NCI-H1417 (cell line): ENCODE measurements at regions not wholly inside any gene's neighbourhood (a gene's known extent, or its start where the extent isn't known, plus 50 kb on each side); places are given as distances from the start of the nearest gene placed in this dataset.

ENCODE experiments used
- DNase-seq, 3 experiments: peaks; one replicate each; lab custom pipeline; 2025; lab: John Stamatoyannopoulos, UW

DNA sequence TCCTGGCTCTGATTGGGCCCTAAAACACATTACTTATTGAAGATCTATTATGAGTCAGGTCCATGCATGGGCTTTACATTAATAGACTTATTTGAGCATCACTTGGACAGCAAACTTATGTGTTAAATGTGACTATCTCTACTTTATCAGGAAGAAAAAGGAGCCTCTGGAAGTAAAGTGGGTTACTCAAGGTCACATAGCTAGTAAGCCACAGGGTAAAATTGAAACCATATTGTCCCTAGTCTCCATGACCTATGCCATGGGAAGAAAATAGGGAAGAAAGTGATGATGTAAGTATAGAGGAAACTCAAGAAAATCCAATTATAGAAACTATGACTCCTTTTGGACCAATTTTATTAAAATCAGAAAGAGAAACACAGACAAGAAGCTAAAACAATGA, 555.3 kb downstream of the NUF2 start:
- no peak for DNase-seq

- DNase-seq = no peak
These were observed 563.8 kb downstream of the NUF2 start for GRCh38 chr1:163885510-163885909.

- no peak for DNase-seq
These were observed 574.2 kb downstream of the NUF2 start for GRCh38 chr1:163896001-163896400.

DNA sequence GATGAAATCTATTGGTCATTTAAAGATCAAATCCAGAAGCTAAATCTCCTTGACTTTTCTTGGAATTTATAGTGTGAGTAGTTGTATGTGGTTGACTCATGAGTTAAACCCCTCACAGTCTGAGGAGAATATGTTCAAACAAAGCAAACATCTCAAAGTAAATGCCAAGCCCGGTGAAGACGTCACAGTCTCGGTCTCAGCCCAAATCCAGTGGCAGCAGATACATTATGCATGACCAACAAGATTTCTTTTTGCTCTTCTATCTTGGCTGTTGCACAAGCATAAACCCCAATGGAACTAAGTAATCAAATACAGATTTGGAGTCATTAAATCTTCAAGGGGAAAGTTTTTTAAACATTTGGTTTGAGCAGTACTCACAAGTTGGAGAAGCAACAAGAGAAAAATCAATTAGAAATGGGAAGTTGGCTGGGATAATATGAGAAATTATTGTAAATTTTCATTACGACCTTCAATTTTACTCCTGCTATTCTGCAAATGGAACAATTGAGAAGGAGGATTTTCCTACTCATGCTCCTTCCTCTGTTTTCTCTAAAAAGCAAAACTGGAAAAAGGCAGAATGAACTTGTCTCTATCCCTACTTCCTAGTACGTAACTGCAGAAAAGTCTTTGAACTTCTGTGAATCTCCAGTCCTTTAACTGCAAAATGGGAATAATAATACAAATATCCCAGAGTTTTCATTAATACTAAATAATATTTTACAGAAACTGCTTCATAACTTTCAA, 575.8 kb downstream of the NUF2 start:
- DNase-seq = no peak

DNA sequence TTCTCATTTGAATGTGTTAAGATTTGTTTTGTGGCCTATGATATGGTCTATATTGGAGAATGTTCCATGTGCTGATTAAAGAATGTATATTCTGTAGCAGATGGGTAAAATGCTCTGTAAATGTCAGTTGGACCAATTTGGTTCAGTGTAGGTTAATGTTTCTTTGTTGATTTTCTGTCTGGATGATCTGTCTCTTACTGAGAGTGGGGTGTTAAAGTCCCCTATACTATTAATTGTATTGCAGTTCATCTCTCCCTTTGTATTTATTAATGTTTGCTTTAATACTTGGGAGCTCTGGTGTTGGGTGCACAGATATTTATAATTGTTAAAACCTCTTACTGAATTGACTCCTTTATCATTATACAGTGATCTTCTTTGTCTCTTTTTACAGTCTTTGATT, 584.5 kb downstream of the NUF2 start:
- no peak for DNase-seq

DNA sequence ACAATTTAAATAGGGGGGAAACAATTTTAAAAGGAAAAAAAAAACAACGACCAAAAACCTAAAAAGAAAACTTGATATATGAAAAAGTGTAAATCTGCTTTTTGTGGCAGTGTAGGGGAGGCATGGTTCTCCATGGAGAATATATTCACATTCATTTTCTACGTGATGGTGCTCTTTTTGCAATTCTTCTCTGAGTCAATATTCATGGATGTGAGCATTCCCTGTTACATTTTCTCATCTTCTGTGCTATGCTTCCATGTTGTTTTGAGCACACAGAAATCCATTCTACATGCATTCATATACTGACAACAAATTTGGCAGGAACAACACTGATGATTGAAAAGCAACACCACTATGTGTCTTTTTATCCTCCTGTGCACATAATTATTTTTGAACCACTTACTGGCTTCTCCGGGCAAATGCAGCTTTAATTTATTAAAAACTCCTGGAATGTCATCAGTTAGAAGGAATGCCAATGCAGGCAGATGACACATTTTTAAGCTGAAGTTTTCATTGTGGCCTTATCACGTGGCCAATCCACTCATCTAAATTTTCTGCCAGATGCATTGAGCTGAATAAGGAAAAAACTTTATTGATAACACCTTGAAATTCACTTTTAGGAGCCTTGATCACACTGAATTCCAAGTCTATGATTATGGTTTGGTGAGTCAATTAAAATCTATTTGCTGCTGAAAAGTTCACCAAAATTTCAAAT, 590.6 kb downstream of the NUF2 start:
- no peak for DNase-seq

DNA sequence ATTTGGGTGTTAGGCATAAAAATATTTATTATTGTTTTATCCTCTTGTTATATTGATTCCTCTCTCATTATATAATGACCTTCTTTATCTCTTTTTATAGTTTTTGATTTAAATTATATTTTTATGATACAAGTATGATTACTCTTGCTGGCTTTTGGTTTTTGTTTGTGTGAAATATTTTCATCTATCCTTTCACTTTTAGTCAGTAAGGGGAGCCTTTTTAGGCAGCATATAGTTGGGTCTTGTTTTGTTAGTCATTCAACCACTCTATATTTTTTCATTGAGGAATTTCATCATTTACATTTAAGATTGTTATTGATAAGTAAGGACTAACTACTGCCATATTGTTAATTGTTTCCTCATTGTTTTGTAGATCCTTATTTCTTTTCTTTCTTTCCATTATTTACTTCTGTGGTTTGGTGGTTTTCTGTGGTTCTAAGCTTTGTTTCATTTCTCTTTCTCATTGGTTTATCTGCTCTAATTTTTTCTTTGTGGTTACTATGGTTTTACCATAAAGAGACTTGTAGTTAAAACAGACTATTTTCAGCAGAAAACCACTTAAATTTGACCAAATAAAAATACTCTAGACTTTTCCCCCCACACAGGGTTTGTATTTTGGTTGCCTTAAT, 593.1 kb downstream of the NUF2 start:
- DNase-seq = no peak

DNA sequence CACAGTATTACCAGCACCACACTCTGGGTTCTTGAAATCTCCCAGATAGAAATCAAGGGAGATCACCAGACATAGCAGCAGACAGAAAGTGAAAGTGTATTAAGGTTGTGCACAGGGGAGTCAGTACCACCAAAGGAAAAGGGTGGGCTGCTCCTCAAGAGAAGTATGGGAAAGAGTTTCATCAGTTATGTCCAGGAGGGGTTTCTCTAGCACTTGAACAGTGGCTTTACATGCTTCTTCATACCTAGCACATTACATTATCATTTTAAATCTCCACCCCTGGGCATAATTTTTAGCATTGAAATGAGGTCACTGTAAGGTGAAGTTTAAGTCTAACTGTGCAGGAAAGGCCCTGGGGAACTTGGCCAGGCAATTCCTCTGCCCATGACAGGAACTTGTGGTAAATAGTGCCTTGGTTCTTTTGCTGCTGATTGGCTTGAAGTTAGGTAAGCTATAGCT, 601.0 kb downstream of the NUF2 start:
- peak in 1 of 3 experiments; percentile 23 for DNase-seq

DNA sequence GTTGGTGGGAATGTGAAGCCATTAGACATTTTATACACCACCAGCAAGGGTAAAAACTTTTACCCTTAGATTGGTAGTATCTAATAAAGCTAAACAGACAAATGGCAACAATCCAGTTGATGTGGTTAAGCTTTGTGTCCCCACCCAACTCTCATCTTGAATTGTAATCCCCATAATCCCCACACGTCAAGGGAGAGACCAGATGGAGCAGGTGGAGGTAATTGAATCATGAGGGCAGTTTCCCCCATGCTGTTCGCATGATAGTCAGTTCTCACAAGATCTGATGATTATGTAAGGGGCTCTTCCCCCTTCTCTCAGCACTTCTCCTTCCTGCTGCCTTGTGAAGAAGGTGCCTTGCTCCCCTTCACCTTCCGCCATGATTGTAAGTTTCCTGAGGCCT, 602.3 kb downstream of the NUF2 start:
- DNase-seq = no peak

DNA sequence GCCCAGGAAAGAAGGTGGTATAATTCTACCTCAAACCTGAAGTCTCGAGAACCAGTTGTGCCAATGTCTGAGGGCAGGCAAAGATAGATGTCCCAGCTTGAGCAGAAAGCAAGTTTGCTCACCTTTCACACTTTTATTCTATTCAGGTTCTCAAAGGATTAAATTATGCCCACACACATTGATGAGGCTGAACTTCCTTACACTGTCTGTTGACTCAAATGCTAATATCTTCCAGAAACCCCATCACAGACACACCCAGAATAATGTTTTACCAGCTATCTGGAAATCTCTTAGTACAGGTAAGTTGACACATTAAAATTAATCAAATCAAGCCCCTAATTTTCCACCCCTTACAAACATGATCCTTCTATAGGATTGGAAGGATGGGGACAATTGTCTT, 605.7 kb downstream of the NUF2 start:
- peak in 1 of 3 experiments; percentile 43 for DNase-seq

DNA sequence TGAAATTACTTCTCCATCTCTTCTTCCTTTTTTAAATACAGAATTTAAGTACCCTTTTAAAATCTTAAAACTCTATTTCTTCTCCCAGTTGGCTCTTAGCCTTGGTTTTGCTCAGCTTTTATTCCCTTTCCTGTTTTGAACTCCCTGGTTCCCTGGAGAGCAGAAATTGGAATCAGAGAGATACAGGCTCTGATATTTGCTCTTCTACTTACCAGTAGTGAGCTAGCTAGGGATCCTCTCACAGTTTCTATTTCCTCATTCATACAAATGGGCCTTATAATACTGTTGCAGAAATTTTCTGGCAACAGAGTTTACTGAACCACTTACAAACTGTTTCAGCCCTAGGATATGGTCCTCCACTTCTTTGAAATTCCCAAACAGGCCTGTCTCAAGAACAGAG, 606.3 kb downstream of the NUF2 start:
- DNase-seq = peak in 2 of 3 experiments; percentile 26 to 65

- DNase-seq = peak in 2 of 3 experiments; percentile 24 to 68
These were observed 606.9 kb downstream of the NUF2 start for GRCh38 chr1:163928651-163929050.

- DNase-seq = no peak
These were observed 611.1 kb downstream of the NUF2 start for GRCh38 chr1:163932901-163933300.

DNA sequence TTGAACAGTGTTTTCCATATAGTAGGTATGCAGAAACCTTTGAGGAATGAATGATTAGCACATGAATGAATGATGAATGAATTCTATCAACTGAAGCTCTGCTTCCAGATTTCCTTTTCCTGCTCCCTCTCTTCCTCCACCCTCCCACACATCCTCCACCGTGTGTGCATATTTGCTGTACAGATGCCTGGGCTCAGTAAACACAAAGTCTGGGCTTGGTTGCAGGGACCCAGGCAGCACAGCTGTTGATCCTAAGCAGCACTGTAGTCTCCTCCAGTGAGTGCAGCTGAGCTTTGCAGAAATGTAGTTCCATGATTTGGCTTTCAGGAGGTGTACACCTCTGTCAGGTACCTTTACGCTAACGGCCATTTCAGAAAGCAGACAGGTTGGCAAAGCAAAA, 611.7 kb downstream of the NUF2 start:
- peak in 2 of 3 experiments; percentile 9 to 15 for DNase-seq

GRCh38 chr1:163935738-163936374, 614.1 kb downstream of the NUF2 start:
- no peak for DNase-seq

- DNase-seq = no peak
These were observed 599.4 kb upstream of the PBX1 start for GRCh38 chr1:163959622-163960021.

DNA sequence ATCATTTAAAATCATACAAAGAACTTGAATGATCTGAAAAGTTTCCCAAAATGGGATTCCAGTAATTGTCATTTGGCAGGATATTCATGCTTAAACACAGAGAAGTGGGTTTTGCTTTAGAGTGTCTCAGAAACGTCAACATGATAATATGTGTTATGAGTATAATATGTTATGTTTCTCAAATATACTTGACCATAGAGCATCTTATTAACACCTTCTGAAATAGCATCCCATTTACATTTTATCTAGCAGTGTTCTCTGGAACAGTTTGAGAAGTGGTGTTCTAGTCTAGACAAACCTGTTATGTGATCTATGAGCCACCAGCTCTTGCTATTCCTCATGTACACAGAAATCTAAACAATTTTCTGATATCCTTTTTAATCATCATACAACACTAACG, 588.8 kb upstream of the PBX1 start:
- DNase-seq = peak in 1 of 3 experiments; percentile 35

DNA sequence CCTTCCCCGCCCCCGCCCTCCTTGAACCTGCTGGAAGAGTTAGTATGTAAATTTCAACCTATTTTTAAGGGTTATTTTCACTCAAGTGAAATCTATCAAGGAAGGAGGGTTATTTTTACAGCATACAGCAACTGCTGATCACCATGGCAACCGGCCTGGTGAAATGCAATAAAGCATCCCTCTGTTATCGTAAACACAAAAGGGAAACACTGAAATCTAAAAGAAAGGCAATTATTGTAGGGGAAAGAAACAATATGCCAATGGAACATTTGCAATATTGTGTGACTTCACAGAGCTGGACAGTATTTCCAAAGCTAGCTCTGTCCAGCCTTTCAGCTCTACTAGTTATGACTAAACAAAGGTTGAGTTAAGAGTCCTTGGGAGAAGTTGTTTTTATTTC, 588.3 kb upstream of the PBX1 start:
- peak in 2 of 3 experiments; percentile 23 to 55 for DNase-seq

- DNase-seq = no peak
These were observed 585.4 kb upstream of the PBX1 start for GRCh38 chr1:163973586-163973985.

GRCh38 chr1:163974120-163974519, 584.9 kb upstream of the PBX1 start:
- DNase-seq = peak in 1 of 3 experiments; percentile 10

DNA sequence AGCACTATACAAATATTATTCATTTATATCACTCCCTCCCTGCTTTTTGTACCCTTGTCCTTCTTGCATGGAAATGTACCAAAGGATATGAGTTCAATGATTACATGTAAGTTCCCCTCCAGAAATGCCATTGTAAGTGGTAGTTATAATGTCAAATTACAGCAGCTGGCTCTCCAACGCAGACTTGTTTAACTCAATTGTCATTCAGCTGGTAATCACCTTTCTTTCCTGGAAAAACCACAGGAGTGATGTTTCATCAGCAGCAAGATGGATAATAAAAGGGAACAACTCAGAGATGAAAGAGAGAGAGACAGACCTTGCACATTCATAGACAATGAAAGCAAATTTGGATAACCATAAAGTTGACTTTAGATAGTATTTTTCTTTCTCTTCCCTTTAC, 578.6 kb upstream of the PBX1 start:
- peak; percentile 21 to 93 (median 87) for DNase-seq

- peak in 2 of 3 experiments; percentile 9 to 55 for DNase-seq
These were observed 577.4 kb upstream of the PBX1 start for GRCh38 chr1:163981500-163982030.
